GM13976 (cell line): ENCODE measurements at regions not wholly inside any gene's neighbourhood (a gene's known extent, or its start where the extent isn't known, plus 50 kb on each side); places are given as distances from the start of the nearest gene placed in this dataset.
"Not testable (repeated sequence)": the region's sequence is repeated elsewhere in the genome, so short reads cannot be mapped to it uniquely, and the experiment has no call there.

Source experiments
- DNase-seq: peaks from one replicate; pipeline ENCODE4 v3.0.0; 2012; ENCODE audit warnings: low spot score
- CTCF ChIP-seq: IDR thresholded peaks from 2 replicates; pipeline ENCODE4 v1.5.1; 2012; ENCODE audit warnings: borderline replicate concordance, mild to moderate bottlenecking; ENCODE audit not compliant: insufficient read depth; ENCODE audit errors: extremely low read depth, missing control alignments, control extremely low read depth
- in situ Hi-C: fragments of 300-500 bp; cut with MboI; formaldehyde crosslinking; loops from one replicate; pipeline ENCODE4 v1.12.0; 2022; ENCODE audit warnings: low sequenced_read_pairs, mixed read lengths, inconsistent platforms; ENCODE audit not compliant: unreplicated experiment

- in situ Hi-C loops, result no loop called here
- DNase-seq, result no peak
These were observed 386.5 kb upstream of the TCF4 start for GRCh38 chr18:55974521-55974920.

GRCh38 chr18:55968550-55968949, 380.6 kb upstream of the TCF4 start:
- no peak for DNase-seq
- in situ Hi-C loops, result no loop called here
- TF ChIP-seq CTCF, result no peak

More at GRCh38 chr18:55974521-55974920, 386.5 kb upstream of the TCF4 start:
- no peak for TF ChIP-seq CTCF

- TF ChIP-seq CTCF, result no peak
- DNase-seq, result no peak
- in situ Hi-C loops, result no loop called here
These were observed 379.0 kb upstream of the TCF4 start for GRCh38 chr18:55967019-55967418.

- no peak for TF ChIP-seq CTCF
- in situ Hi-C loops, result no loop called here
- no peak for DNase-seq
These were observed 376.2 kb upstream of the TCF4 start for GRCh38 chr18:55964171-55964570.

GRCh38 chr18:55953326-55953725, 365.3 kb upstream of the TCF4 start:
- TF ChIP-seq CTCF, result no peak
- no peak for DNase-seq
- in situ Hi-C loops, result no loop called here

GRCh38 chr18:55951738-55952137, 363.7 kb upstream of the TCF4 start:
- DNase-seq, in situ Hi-C loops: not testable (repeated sequence)

- no peak for TF ChIP-seq CTCF
- in situ Hi-C loops, result no loop called here
- DNase-seq, result no peak
These were observed 362.6 kb upstream of the TCF4 start for GRCh38 chr18:55950379-55951166.
